Heart left ventricle (tissue), 16 donors: ENCODE measurements at regions not wholly inside any gene's neighbourhood (a gene's known extent, or its start where the extent isn't known, plus 50 kb on each side); places are given as distances from the start of the nearest gene placed in this dataset.

Experiments
- ATAC-seq, 4 donors: fragments of 200-7000 bp; cut with Tn5 transposase; one replicate each; pipeline ENCODE4 v1.9.1; 2020 to 2022; ENCODE audit warnings: moderate library complexity in 4 of 4, mild to moderate bottlenecking in 3 of 4, moderate number of reproducible peaks in 1 of 4
- DNase-seq, 5 donors: peaks; one replicate each; pipeline ENCODE4 v3.0.0-alpha.2; 2020
- H3K27ac ChIP-seq, 12 donors: fragments of 200-600 bp; sonication (generic) in 4 of 12; one replicate each; pipeline versions ENCODE4 v1.5.0 to v1.8.0; 2016 to 2022; ENCODE audit warnings: mild to moderate bottlenecking in 2 of 12
- H3K27me3 ChIP-seq, 9 donors: fragments of 200-600 bp; sonication (generic) in 2 of 9; one replicate each; pipeline versions ENCODE4 v1.5.1 to v1.8.0; 2016 to 2022; ENCODE audit warnings: mild to moderate bottlenecking in 3 of 9
- H3K36me3 ChIP-seq, 9 donors: fragments of 200-600 bp; sonication (generic) in 2 of 9; one replicate each; pipeline versions ENCODE4 v1.5.0 to v1.8.0; 2018 to 2022; ENCODE audit warnings: mild to moderate bottlenecking in 2 of 9
- H3K4me1 ChIP-seq, 12 donors: fragments of 200-600 bp; sonication (generic) in 4 of 12; one replicate each; pipeline versions ENCODE4 v1.5.0 to v1.8.0; 2016 to 2022; ENCODE audit warnings: mild to moderate bottlenecking in 3 of 12
- H3K4me3 ChIP-seq, 12 donors: fragments of 200-600 bp; sonication (generic) in 4 of 12; one replicate each; pipeline versions ENCODE4 v1.5.0 to v1.8.0; 2017 to 2022; ENCODE audit warnings: mild to moderate bottlenecking in 9 of 12, moderate library complexity in 4 of 12
- H3K9me3 ChIP-seq, 12 donors: fragments of 200-600 bp; sonication (generic) in 4 of 12; one replicate each; pipeline versions ENCODE4 v1.5.0 to v1.8.0; 2016 to 2022; ENCODE audit warnings: mild to moderate bottlenecking in 1 of 12
- POLR2A ChIP-seq, 2 donors: fragments of 450-650 bp; IDR thresholded peaks; one replicate each; pipeline ENCODE4 v1.6.1; 2017; ENCODE audit warnings: antibody characterized with exemption in 2 of 2, mild to moderate bottlenecking in 2 of 2, moderate library complexity in 2 of 2
- WGBS, 4 donors: extraction: QIAGEN DNeasy Blood & Tissue Kit in 2 of 4; methylation state at CpG; one replicate each; pipeline versions ENCODE4 v1.1.5 to v1.1.7; 2013 to 2018; 5-methylcytosine and 5-hydroxymethylcytosine counted together
- intact Hi-C, 10 donors: fragments of 100-400 bp; cut with DNase I; formaldehyde crosslinking; loops; one replicate each; pipeline versions ENCODE4 v1.11.1 to v1.14.2; 2022
- TF ChIP-seq, protein P1 (sequence below), 12 donors: fragments of 200-600 bp; sonication (generic) in 4 of 12; IDR thresholded peaks; one replicate each; pipeline versions ENCODE4 v1.5.0 to v1.8.0; 2018 to 2022; ENCODE audit warnings: antibody characterized with exemption in 12 of 12, mild to moderate bottlenecking in 5 of 12
- donor health status: ischemic (EF 13 %, LVEDD 7.1; RV severe dilation, severe dysfunction).
- donor health status: healthy with polysubstance abuse.
- donor health status: DM: no; HTN: yes; CAD: no.
- donor health status: DM: no; HTN: no; CAD: no.
- donor health status: ischemic (EF 25% LVEDD 6.9; RV normal size, moderate dysfunction).
- donor health status: ischemic (EF 25% LVEDD 5.7; RV mildly dilated, moderate dysfunction).
- donor health status: healthy.
- donor health status: DM: yes; HTN: yes; CAD: no.
- donor health status: ischemic (EF 35%, LVEDD 5.7; RV mildly dilated, moderate dysfunction).
- donor health status: nonischemic (EF 11% LVEDD 7.7; RV severe dilation, severe dysfunction).
- donor health status: DM: yes; HTN: yes; CAD: no.
- donor health status: PGD.
- donor health status: ischemic (EF 29% LVEDD 5.4; RV normal size, mild dysfunction).
- donor health status: nonischemic (EF 23%, LVEDD 6.1; RV moderate dilation, normal function).

DNA sequence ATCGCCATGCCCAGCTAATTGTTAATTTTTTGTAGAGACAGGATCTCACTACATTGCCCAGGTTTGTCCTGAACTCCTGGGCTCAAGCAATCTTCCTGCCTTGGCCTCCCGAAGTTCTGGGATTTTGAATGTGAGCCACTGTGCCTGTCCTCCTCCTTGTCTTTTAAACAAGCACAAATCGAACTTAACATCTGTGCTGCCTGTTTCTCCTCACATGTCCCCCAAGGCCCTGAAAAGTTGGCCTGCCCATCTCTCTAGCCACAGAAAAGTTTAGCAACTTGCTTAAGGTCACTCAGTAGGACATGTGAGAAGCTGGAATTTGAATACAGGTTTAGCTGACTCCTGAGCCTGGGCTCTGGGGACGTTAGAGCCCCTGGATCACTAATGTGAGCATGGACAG lies 115.7 kb upstream of the KCNG1 start:
- peaks cover 0 to 8% (median 0%) of the 10 kb centered on the region in 9 donors for H3K27me3 ChIP-seq
- no peak overlapping the region for H3K4me3 ChIP-seq
- no peaks in the 10 kb centered on the region for H3K9me3 ChIP-seq
- no peaks in the 10 kb centered on the region for H3K36me3 ChIP-seq
- ATAC-seq: no peak
- no peaks in the 10 kb centered on the region for H3K4me1 ChIP-seq
- no peak overlapping the region for H3K27ac ChIP-seq
- 72 to 81% (median 75%) methylated on average over 4 of the region's 4 CpGs for WGBS, 4 donors
- DNase-seq: no peak
- TF ChIP-seq, protein P1, sequence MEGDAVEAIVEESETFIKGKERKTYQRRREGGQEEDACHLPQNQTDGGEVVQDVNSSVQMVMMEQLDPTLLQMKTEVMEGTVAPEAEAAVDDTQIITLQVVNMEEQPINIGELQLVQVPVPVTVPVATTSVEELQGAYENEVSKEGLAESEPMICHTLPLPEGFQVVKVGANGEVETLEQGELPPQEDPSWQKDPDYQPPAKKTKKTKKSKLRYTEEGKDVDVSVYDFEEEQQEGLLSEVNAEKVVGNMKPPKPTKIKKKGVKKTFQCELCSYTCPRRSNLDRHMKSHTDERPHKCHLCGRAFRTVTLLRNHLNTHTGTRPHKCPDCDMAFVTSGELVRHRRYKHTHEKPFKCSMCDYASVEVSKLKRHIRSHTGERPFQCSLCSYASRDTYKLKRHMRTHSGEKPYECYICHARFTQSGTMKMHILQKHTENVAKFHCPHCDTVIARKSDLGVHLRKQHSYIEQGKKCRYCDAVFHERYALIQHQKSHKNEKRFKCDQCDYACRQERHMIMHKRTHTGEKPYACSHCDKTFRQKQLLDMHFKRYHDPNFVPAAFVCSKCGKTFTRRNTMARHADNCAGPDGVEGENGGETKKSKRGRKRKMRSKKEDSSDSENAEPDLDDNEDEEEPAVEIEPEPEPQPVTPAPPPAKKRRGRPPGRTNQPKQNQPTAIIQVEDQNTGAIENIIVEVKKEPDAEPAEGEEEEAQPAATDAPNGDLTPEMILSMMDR (IDR thresholded peaks at IDR 0.05): no peak
- TF ChIP-seq POLR2A (IDR thresholded peaks at IDR 0.05): no peak
- intact Hi-C loops: no loop called here

DNA sequence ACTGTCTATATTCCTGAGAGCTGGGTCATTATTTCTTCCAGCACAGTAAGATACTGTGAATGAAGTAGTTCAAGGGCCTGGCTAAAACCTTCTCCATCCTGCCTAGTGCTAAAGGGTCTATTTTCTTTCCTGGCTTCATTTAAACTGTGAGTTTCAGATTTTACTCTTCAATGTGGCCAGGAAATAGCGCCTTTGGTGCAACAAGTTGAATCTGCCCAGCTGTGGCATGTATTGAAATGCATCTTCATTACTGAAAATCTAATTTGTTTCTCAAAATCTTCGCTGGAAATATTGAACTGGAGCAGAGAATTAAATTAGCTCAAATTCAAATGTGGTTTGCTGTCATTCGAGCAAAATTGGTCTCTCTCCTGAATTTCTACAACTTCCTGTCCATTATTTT lies 114.6 kb upstream of the KCNG1 start:
- Histone ChIP-seq H3K4me1 (no peaks in the 10 kb centered on the region), H3K4me3 (no peak overlapping the region), H3K27ac (no peak overlapping the region), H3K36me3 (no peaks in the 10 kb centered on the region), H3K27me3 (peaks cover 0 to 7% (median 0%) of the 10 kb centered on the region in 9 donors), H3K9me3 (no peaks in the 10 kb centered on the region)
- 82 to 87% (median 84%) methylated on average over 3 of the region's 3 CpGs for WGBS, 4 donors
- ATAC-seq (no peak), DNase-seq (no peak)
- TF ChIP-seq POLR2A (IDR thresholded peaks at IDR 0.05): no peak
- TF ChIP-seq, protein P1 (IDR thresholded peaks at IDR 0.05): no peak
- intact Hi-C loops: no loop called here

DNA sequence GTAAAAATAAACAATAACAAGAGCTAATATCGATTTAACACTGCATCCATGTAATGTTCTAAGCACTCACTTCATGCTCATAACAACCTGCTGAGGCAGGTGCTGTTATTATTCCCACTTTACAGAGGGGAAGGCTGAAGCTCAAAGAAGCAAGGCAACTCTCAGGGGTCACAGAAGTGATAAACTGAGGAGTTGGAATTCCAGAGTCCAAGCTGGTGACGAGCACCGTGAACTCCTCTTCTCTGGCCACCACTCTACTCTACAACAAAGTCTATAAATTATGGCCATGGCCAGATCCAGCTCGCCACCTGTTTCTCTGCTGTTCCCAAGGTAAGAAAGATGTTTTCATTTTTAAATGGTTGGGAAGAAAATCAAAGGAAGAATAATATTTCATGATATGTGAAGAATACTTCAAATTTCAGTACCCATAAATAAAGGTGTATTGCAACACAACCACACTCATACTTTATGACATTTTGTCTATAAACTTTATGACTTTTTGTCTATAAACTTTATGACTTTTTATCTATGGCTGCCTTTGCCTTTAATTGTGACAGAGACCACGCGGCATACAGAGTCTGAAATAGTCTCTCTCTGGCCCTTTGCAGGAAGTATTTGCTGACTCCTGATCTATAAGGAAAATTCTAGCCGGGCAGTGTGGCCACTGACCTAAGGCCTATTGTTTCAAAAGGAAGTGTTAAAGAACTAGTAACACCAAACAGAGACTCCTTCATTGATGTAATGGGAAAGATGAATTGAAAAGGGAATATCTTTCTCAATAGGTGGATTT lies 113.2 kb upstream of the KCNG1 start:
- WGBS, 4 donors: 63 to 73% (median 67%) methylated on average over 7 of the region's 7 CpGs
- H3K4me1 ChIP-seq: no peaks in the 10 kb centered on the region
- TF ChIP-seq, protein P1 (IDR thresholded peaks at IDR 0.05): no peak
- TF ChIP-seq POLR2A (IDR thresholded peaks at IDR 0.05): no peak
- no peak overlapping the region for H3K4me3 ChIP-seq
- H3K27ac ChIP-seq: no peak overlapping the region
- ATAC-seq (no peak), DNase-seq (no peak)
- peaks cover 0 to 9% (median 0%) of the 10 kb centered on the region in 9 donors for H3K27me3 ChIP-seq
- H3K36me3 ChIP-seq: no peaks in the 10 kb centered on the region
- intact Hi-C loops: no loop called here
- no peaks in the 10 kb centered on the region for H3K9me3 ChIP-seq

DNA sequence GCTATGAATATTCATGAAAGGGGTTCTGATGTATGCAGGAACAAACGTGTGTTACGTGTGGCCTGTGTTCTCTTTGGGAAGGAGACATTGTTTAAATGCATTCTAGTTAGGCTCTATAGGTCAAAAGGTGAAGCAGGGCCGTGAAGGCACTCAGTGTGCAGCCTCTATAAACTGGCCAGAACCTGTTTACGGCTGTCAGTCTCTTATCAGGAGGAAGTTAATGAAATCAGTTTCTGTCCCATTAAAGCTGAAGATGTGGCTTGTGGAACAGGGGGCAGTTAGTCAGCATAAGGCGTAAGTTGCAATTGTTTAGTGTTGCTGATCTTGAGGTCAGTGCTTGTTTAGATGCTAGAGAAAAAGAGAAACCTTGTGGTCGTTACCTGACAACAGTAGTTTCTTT lies 111.5 kb upstream of the KCNG1 start:
- TF ChIP-seq, protein P1 (IDR thresholded peaks at IDR 0.05): no peak
- ATAC-seq (no peak), DNase-seq (no peak)
- no peaks in the 10 kb centered on the region for H3K9me3 ChIP-seq
- H3K27me3 ChIP-seq: peaks cover 0 to 9% (median 0%) of the 10 kb centered on the region in 9 donors
- no peaks in the 10 kb centered on the region for H3K36me3 ChIP-seq
- H3K4me3 ChIP-seq: no peak overlapping the region
- intact Hi-C loops: no loop called here
- H3K27ac ChIP-seq: no peak overlapping the region
- WGBS, 4 donors: 73 to 75% (median 74%) methylated on average over 6 of the region's 6 CpGs
- no peaks in the 10 kb centered on the region for H3K4me1 ChIP-seq
